ENCODE measurements at regions not wholly inside any gene's neighbourhood (a gene's known extent, or its start where the extent isn't known, plus 50 kb on each side); places are given as distances from the start of the nearest gene placed in this dataset.
"Not testable (repeated sequence)": the region's sequence is repeated elsewhere in the genome, so short reads cannot be mapped to it uniquely, and the experiment has no call there.

DNA sequence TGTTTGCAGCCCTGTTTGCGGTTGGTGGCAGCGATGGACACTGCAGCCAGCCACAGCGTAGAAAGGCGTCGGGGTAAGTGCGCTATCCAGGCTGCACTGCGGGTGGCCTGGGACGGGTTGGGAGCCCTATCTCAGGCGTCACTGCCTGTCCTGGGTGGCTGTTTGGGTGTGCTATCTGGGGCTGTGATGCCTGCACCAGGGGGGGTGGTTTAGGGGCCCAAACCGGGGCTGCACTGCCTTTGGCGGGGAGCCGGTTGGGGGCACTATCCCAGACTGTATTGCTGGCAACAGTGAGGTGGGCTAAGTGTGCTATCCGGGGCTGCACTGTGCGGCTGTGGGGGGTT is 248.2 kb downstream of the TP53TG3F start:
- TF ChIP-seq, protein P1, sequence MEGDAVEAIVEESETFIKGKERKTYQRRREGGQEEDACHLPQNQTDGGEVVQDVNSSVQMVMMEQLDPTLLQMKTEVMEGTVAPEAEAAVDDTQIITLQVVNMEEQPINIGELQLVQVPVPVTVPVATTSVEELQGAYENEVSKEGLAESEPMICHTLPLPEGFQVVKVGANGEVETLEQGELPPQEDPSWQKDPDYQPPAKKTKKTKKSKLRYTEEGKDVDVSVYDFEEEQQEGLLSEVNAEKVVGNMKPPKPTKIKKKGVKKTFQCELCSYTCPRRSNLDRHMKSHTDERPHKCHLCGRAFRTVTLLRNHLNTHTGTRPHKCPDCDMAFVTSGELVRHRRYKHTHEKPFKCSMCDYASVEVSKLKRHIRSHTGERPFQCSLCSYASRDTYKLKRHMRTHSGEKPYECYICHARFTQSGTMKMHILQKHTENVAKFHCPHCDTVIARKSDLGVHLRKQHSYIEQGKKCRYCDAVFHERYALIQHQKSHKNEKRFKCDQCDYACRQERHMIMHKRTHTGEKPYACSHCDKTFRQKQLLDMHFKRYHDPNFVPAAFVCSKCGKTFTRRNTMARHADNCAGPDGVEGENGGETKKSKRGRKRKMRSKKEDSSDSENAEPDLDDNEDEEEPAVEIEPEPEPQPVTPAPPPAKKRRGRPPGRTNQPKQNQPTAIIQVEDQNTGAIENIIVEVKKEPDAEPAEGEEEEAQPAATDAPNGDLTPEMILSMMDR (IDR thresholded peaks at IDR 0.05; ENCODE audit: insufficient read depth, low read length) = not testable (repeated sequence)
- TF ChIP-seq SPI1 (IDR thresholded peaks at IDR 0.05; ENCODE audit: borderline replicate concordance, low read depth) = not testable (repeated sequence)
- TF ChIP-seq, protein P2, sequence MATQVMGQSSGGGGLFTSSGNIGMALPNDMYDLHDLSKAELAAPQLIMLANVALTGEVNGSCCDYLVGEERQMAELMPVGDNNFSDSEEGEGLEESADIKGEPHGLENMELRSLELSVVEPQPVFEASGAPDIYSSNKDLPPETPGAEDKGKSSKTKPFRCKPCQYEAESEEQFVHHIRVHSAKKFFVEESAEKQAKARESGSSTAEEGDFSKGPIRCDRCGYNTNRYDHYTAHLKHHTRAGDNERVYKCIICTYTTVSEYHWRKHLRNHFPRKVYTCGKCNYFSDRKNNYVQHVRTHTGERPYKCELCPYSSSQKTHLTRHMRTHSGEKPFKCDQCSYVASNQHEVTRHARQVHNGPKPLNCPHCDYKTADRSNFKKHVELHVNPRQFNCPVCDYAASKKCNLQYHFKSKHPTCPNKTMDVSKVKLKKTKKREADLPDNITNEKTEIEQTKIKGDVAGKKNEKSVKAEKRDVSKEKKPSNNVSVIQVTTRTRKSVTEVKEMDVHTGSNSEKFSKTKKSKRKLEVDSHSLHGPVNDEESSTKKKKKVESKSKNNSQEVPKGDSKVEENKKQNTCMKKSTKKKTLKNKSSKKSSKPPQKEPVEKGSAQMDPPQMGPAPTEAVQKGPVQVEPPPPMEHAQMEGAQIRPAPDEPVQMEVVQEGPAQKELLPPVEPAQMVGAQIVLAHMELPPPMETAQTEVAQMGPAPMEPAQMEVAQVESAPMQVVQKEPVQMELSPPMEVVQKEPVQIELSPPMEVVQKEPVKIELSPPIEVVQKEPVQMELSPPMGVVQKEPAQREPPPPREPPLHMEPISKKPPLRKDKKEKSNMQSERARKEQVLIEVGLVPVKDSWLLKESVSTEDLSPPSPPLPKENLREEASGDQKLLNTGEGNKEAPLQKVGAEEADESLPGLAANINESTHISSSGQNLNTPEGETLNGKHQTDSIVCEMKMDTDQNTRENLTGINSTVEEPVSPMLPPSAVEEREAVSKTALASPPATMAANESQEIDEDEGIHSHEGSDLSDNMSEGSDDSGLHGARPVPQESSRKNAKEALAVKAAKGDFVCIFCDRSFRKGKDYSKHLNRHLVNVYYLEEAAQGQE (IDR thresholded peaks at IDR 0.05; ENCODE audit: insufficient replicate concordance, low read depth) = not testable (repeated sequence)
